Endodermal cell (in vitro differentiated cells): ENCODE measurements at regions not wholly inside any gene's neighbourhood (a gene's known extent, or its start where the extent isn't known, plus 50 kb on each side); places are given as distances from the start of the nearest gene placed in this dataset.

Experiments used
- DNase-seq: peaks from one replicate; pipeline ENCODE4 v3.0.0-alpha.2; 2017
- H3K27ac ChIP-seq: 2 replicates; pipeline ENCODE4 v1.5.1; 2013; ENCODE audit warnings: mild to moderate bottlenecking, low read depth, low read length, moderate library complexity
- H3K27me3 ChIP-seq: 2 replicates; pipeline ENCODE4 v1.6.1; 2013; ENCODE audit warnings: mild to moderate bottlenecking, low read length, moderate library complexity; ENCODE audit not compliant: insufficient read depth, control insufficient read depth, poor library complexity, severe bottlenecking
- H3K36me3 ChIP-seq: 2 replicates; pipeline ENCODE4 v1.7.0; 2013; ENCODE audit warnings: mild to moderate bottlenecking, low read length, moderate library complexity; ENCODE audit not compliant: control insufficient read depth, insufficient read depth
- H3K4me1 ChIP-seq: one replicate; pipeline ENCODE4 v1.7.0; 2013; ENCODE audit warnings: low read length; ENCODE audit not compliant: control insufficient read depth, insufficient read depth
- H3K4me3 ChIP-seq: 2 replicates; pipeline ENCODE4 v1.5.1; 2013; ENCODE audit warnings: mild to moderate bottlenecking, low read length, moderate library complexity
- H3K9ac ChIP-seq: 2 replicates; pipeline ENCODE4 v1.6.1; 2013; ENCODE audit warnings: mild to moderate bottlenecking, low read length, moderate library complexity; ENCODE audit not compliant: poor library complexity, severe bottlenecking; ENCODE audit errors: extremely low read depth
- H3K9me3 ChIP-seq: 2 replicates; pipeline ENCODE4 v1.6.1; 2013; ENCODE audit warnings: mild to moderate bottlenecking, low read length, moderate library complexity; ENCODE audit not compliant: control insufficient read depth
- H3K27ac Mint-ChIP-seq: 2 replicates; pipeline ENCODE4 v1.8.0; 2020; ENCODE audit warnings: mixed read lengths
- H3K27me3 Mint-ChIP-seq: 2 replicates; pipeline ENCODE4 v1.8.0; 2021; ENCODE audit warnings: mild to moderate bottlenecking, mixed read lengths; ENCODE audit not compliant: insufficient read depth
- H3K36me3 Mint-ChIP-seq: 2 replicates; pipeline ENCODE4 v1.8.0; 2020; ENCODE audit warnings: low read depth, mixed read lengths
- H3K4me1 Mint-ChIP-seq: 2 replicates; pipeline ENCODE4 v1.8.0; 2020; ENCODE audit warnings: mixed read lengths
- H3K4me3 Mint-ChIP-seq: 2 replicates; pipeline ENCODE4 v1.8.0; 2020; ENCODE audit warnings: mild to moderate bottlenecking, moderate library complexity, mixed read lengths
- H3K9me3 Mint-ChIP-seq: 2 replicates; pipeline ENCODE4 v1.8.0; 2020; ENCODE audit warnings: mild to moderate bottlenecking, mixed read lengths
- CTCF ChIP-seq: fragments of 200-600 bp; sonication (generic); conservative IDR thresholded peaks from 2 replicates; pipeline ENCODE4 v1.5.0; 2021; ENCODE audit warnings: antibody characterized with exemption, mild to moderate bottlenecking
- WGBS, 2 experiments: methylation state at CpG; one replicate each; pipeline versions ENCODE4 v1.1.5 to v1.1.7; 2013; ENCODE audit warnings: missing lambda C conversion rate in 2 of 2, mixed read lengths in 1 of 2; ENCODE audit not compliant: insufficient coverage in 1 of 2, insufficient read length in 1 of 2; 5-methylcytosine and 5-hydroxymethylcytosine counted together

- H3K27ac ChIP-seq: no peak overlapping the region
- H3K27me3 ChIP-seq: no peaks in the 10 kb centered on the region
- Mint-ChIP-seq H3K27ac (no peak overlapping the region), H3K4me3 (no peak overlapping the region), H3K36me3 (peaks cover 3% of the 10 kb centered on the region), H3K9me3 (peaks cover 26% of the 10 kb centered on the region), H3K27me3 (no peaks in the 10 kb centered on the region), H3K4me1 (no peaks in the 10 kb centered on the region)
- peaks cover 17% of the 10 kb centered on the region for H3K9me3 ChIP-seq
- no peak for TF ChIP-seq CTCF
- H3K4me1 ChIP-seq: no peaks in the 10 kb centered on the region
- H3K9ac ChIP-seq: no peak overlapping the region
- H3K36me3 ChIP-seq: no peaks in the 10 kb centered on the region
- 90 to 100% methylated on average over 5 of the region's 5 CpGs for WGBS, 2 experiments
- no peak overlapping the region for H3K4me3 ChIP-seq
- DNase-seq: no peak
Measured at GRCh38 chr13:65756071-65756671, 1474.0 kb downstream of the PCDH9 start.

GRCh38 chr13:65748227-65748626 lies 1481.9 kb downstream of the PCDH9 start:
- no peaks in the 10 kb centered on the region for H3K27me3 ChIP-seq
- no peaks in the 10 kb centered on the region for H3K27me3 Mint-ChIP-seq
- TF ChIP-seq CTCF: no peak
- no peak overlapping the region for H3K4me3 Mint-ChIP-seq
- H3K4me1 Mint-ChIP-seq: no peaks in the 10 kb centered on the region
- H3K9me3 ChIP-seq: no peaks in the 10 kb centered on the region
- no peak overlapping the region for H3K4me3 ChIP-seq
- H3K36me3 Mint-ChIP-seq: no peaks in the 10 kb centered on the region
- WGBS, 2 experiments: 95 to 98% methylated on average over 11 to 18 of the region's 19 CpGs
- no peak overlapping the region for H3K9ac ChIP-seq
- no peaks in the 10 kb centered on the region for H3K36me3 ChIP-seq
- peaks cover 1% of the 10 kb centered on the region for H3K9me3 Mint-ChIP-seq
- no peak overlapping the region for H3K27ac Mint-ChIP-seq
- no peak overlapping the region for H3K27ac ChIP-seq
- no peaks in the 10 kb centered on the region for H3K4me1 ChIP-seq
- no peak for DNase-seq

- WGBS, 2 experiments: 94 to 100% methylated on average over 1 to 4 of the region's 4 CpGs
- no peaks in the 10 kb centered on the region for H3K36me3 Mint-ChIP-seq
- H3K27ac Mint-ChIP-seq: no peak overlapping the region
- H3K27me3 ChIP-seq: no peaks in the 10 kb centered on the region
- no peaks in the 10 kb centered on the region for H3K36me3 ChIP-seq
- no peak for TF ChIP-seq CTCF
- no peaks in the 10 kb centered on the region for H3K4me1 Mint-ChIP-seq
- no peaks in the 10 kb centered on the region for H3K27me3 Mint-ChIP-seq
- no peaks in the 10 kb centered on the region for H3K4me1 ChIP-seq
- DNase-seq: no peak
- H3K27ac ChIP-seq: no peak overlapping the region
- no peak overlapping the region for H3K4me3 Mint-ChIP-seq
- no peaks in the 10 kb centered on the region for H3K9me3 ChIP-seq
- H3K9ac ChIP-seq: no peak overlapping the region
- H3K4me3 ChIP-seq: no peak overlapping the region
- peaks cover 1% of the 10 kb centered on the region for H3K9me3 Mint-ChIP-seq
Measured at GRCh38 chr13:65746406-65746921, 1483.7 kb downstream of the PCDH9 start.
